Esophagus squamous epithelium (tissue), 5 donors: ENCODE measurements at regions not wholly inside any gene's neighbourhood (a gene's known extent, or its start where the extent isn't known, plus 50 kb on each side); places are given as distances from the start of the nearest gene placed in this dataset.

Experiments used
- DNase-seq: peaks from one replicate; lab custom pipeline; 2025; lab: John Stamatoyannopoulos, UW
- H3K27ac ChIP-seq, 4 donors: fragments of 200-600 bp; sonication (generic); one replicate each; pipeline ENCODE4 v1.5.1; 2016 to 2019; ENCODE audit warnings: mild to moderate bottlenecking in 1 of 4
- H3K27me3 ChIP-seq, 4 donors: fragments of 200-600 bp; sonication (generic); 1 replicate in 3 of 4; 2 replicates in 1 of 4; pipeline versions ENCODE4 v1.5.1 to v1.6.0; 2017 to 2021; ENCODE audit warnings: antibody characterized with exemption in 1 of 4
- H3K36me3 ChIP-seq, 3 donors: fragments of 200-600 bp; sonication (generic); one replicate each; pipeline ENCODE4 v1.5.1; 2016 to 2019
- H3K4me1 ChIP-seq, 3 donors: fragments of 200-600 bp; sonication (generic); one replicate each; pipeline ENCODE4 v1.5.1; 2017 to 2019
- H3K4me3 ChIP-seq, 4 donors: fragments of 200-600 bp; sonication (generic); 1 replicate in 3 of 4; 2 replicates in 1 of 4; pipeline ENCODE4 v1.5.1; 2016 to 2019; ENCODE audit warnings: mild to moderate bottlenecking in 2 of 4, moderate library complexity in 1 of 4
- H3K9me3 ChIP-seq, 3 donors: fragments of 200-600 bp; sonication (generic); one replicate each; pipeline ENCODE4 v1.5.1; 2016 to 2019
- CTCF ChIP-seq, 6 experiments: fragments of 450-650 bp in 4 of 6; fragments of 200-600 bp in 2 of 6; sonication (generic) in 2 of 6; IDR thresholded peaks; one replicate each; pipeline ENCODE4 v1.5.1; 2016 to 2019; ENCODE audit warnings: antibody characterized with exemption in 6 of 6, mild to moderate bottlenecking in 4 of 6, moderate library complexity in 4 of 6
- POLR2A ChIP-seq, 4 donors: fragments of 450-650 bp; IDR thresholded peaks; one replicate each; pipeline ENCODE4 v1.6.1; 2017; ENCODE audit warnings: antibody characterized with exemption in 4 of 4, mild to moderate bottlenecking in 4 of 4, moderate library complexity in 3 of 4
- WGBS, 2 donors: methylation state at CpG; one replicate each; pipeline ENCODE4 v1.1.5; 2018; 5-methylcytosine and 5-hydroxymethylcytosine counted together
- intact Hi-C: fragments of 100-400 bp; cut with DNase I; formaldehyde crosslinking; loops from one replicate; pipeline ENCODE4 v1.15.0; 2022
- donor health status: DM: yes; HTN: yes; CAD: no.

- no peak for DNase-seq
- H3K27me3 ChIP-seq, result no peaks in the 10 kb centered on the region
- TF ChIP-seq CTCF (IDR thresholded peaks at IDR 0.05) (no peak), POLR2A (IDR thresholded peaks at IDR 0.05) (no peak)
- no peaks in the 10 kb centered on the region for H3K36me3 ChIP-seq
- H3K27ac ChIP-seq, result no peak overlapping the region
- 60 to 68% methylated on average over 5 of the region's 5 CpGs for WGBS, 2 donors
- H3K9me3 ChIP-seq, result no peaks in the 10 kb centered on the region
- no peak overlapping the region for H3K4me3 ChIP-seq
- intact Hi-C loops, result no loop called here
- H3K4me1 ChIP-seq, result no peaks in the 10 kb centered on the region
These were observed 438.5 kb downstream of the MED10 start for GRCh38 chr5:5939759-5940370.

GRCh38 chr5:5933651-5934050 lies 444.7 kb downstream of the MED10 start:
- H3K27me3 ChIP-seq, result no peaks in the 10 kb centered on the region
- H3K4me3 ChIP-seq, result no peak overlapping the region
- no peaks in the 10 kb centered on the region for H3K36me3 ChIP-seq
- H3K4me1 ChIP-seq, result no peaks in the 10 kb centered on the region
- intact Hi-C loops, result no loop called here
- DNase-seq, result no peak
- no peaks in the 10 kb centered on the region for H3K9me3 ChIP-seq
- 56 to 57% methylated on average over 3 of the region's 3 CpGs for WGBS, 2 donors
- TF ChIP-seq POLR2A (IDR thresholded peaks at IDR 0.05) (no peak), CTCF (IDR thresholded peaks at IDR 0.05) (no peak)
- H3K27ac ChIP-seq, result no peak overlapping the region

- TF ChIP-seq CTCF (IDR thresholded peaks at IDR 0.05) (no peak), POLR2A (IDR thresholded peaks at IDR 0.05) (no peak)
- Histone ChIP-seq H3K36me3 (no peaks in the 10 kb centered on the region), H3K27me3 (no peaks in the 10 kb centered on the region), H3K9me3 (no peaks in the 10 kb centered on the region), H3K27ac (no peak overlapping the region), H3K4me1 (no peaks in the 10 kb centered on the region), H3K4me3 (no peak overlapping the region)
- 78 to 84% methylated on average over 5 of the region's 5 CpGs for WGBS, 2 donors
- intact Hi-C loops, result no loop called here
- DNase-seq, result no peak
These were observed 445.5 kb downstream of the MED10 start for GRCh38 chr5:5932824-5933223.

- H3K4me3 ChIP-seq, result no peak overlapping the region
These were observed 447.8 kb downstream of the MED10 start for GRCh38 chr5:5930561-5930960.

More at GRCh38 chr5:5930561-5930960, 447.8 kb downstream of the MED10 start:
- no peak for DNase-seq
- 86 to 92% methylated on average over 2 of the region's 2 CpGs for WGBS, 2 donors
- no peaks in the 10 kb centered on the region for H3K9me3 ChIP-seq
- no peaks in the 10 kb centered on the region for H3K36me3 ChIP-seq
- intact Hi-C loops, result no loop called here
- no peaks in the 10 kb centered on the region for H3K4me1 ChIP-seq
- TF ChIP-seq POLR2A (IDR thresholded peaks at IDR 0.05) (no peak), CTCF (IDR thresholded peaks at IDR 0.05) (no peak)
- H3K27ac ChIP-seq, result no peak overlapping the region
- no peaks in the 10 kb centered on the region for H3K27me3 ChIP-seq
